A549 (cell line): ENCODE measurements at regions not wholly inside any gene's neighbourhood (a gene's known extent, or its start where the extent isn't known, plus 50 kb on each side); places are given as distances from the start of the nearest gene placed in this dataset.

Source experiments
- ATAC-seq, 2 experiments: fragments of 200-7000 bp in 1 of 2; fragments of >200 bp in 1 of 2; cut with Nextera tagmentation in 1 of 2; cut with Tn5 transposase in 1 of 2; 3 replicates each; pipeline versions ENCODE4 v1.8.0 to v1.9.1; 2018 to 2020; ENCODE audit warnings: mild to moderate bottlenecking in 1 of 2, moderate library complexity in 1 of 2
- CTCF ChIA-PET: fragments of 300-600 bp; sonication (Branson Sonifier 250); formaldehyde crosslinking; extraction: SDS; loops from one replicate; lab custom pipeline; 2021; ENCODE audit warnings: antibody characterized with exemption, inconsistent platforms; lab: Yijun Ruan, JAX
- POLR2A ChIA-PET: fragments of 350-600 bp; formaldehyde crosslinking; extraction: SDS; loops from one replicate; lab custom pipeline; 2021; ENCODE audit warnings: antibody characterized with exemption, inconsistent platforms; lab: Yijun Ruan, JAX
- DNase-seq, 2 experiments: peaks; one replicate each; pipeline versions ENCODE4 v3.0.0 to v3.0.0-alpha.2; 2011 to 2016; ENCODE audit warnings: low read depth in 1 of 2, low spot score in 1 of 2
- FAIRE-seq: peaks from 2 replicates; lab custom pipeline; 2011; peaks lifted over from hg19 to GRCh38; lab: Jason Lieb, UNC
- H3K27ac ChIP-seq, 2 experiments: fragments of >200 bp; sonication (Bioruptor Twin); formaldehyde crosslinking; 3 replicates each; pipeline ENCODE4 v1.5.1; 2016 to 2017
- H3K4me1 ChIP-seq: fragments of >200 bp; sonication (Bioruptor Twin); formaldehyde crosslinking; 3 replicates; pipeline ENCODE4 v1.6.1; 2016
- H3K4me2 ChIP-seq: fragments of >200 bp; sonication (Bioruptor Twin); formaldehyde crosslinking; 3 replicates; pipeline ENCODE4 v1.6.1; 2016
- H3K4me3 ChIP-seq: fragments of >200 bp; sonication (Bioruptor Twin); formaldehyde crosslinking; 3 replicates; pipeline ENCODE4 v1.5.1; 2016
- H3K9me3 ChIP-seq: fragments of >200 bp; sonication (Bioruptor Twin); formaldehyde crosslinking; 3 replicates; pipeline ENCODE4 v1.6.1; 2016
- ATOH8 ChIP-seq: fragments of 250-450 bp; sonication (Bioruptor Pico); IDR thresholded peaks from 2 replicates; pipeline ENCODE4 v1.5.0; 2020; ENCODE audit warnings: low read depth, mild to moderate bottlenecking, moderate library complexity
- BHLHE40 ChIP-seq: IDR thresholded peaks from 2 replicates; pipeline ENCODE4 v1.6.1; 2012; ENCODE audit warnings: low read depth, low read length, inconsistent platforms
- CEBPB ChIP-seq, 2 experiments: fragments of >200 bp in 1 of 2; sonication (Bioruptor Twin) in 1 of 2; formaldehyde crosslinking in 1 of 2; IDR thresholded peaks; 2 replicates each; pipeline ENCODE4 v1.6.1; 2012 to 2016
- CTCF ChIP-seq: fragments of >200 bp; sonication (Bioruptor Twin); formaldehyde crosslinking; IDR thresholded peaks from 3 replicates; pipeline ENCODE4 v1.5.1; 2016
- ESRRA ChIP-seq: fragments of 150-350 bp; IDR thresholded peaks from 2 replicates; pipeline ENCODE4 v1.6.1; 2014; ENCODE audit warnings: mild to moderate bottlenecking, low read length, borderline replicate concordance
- FOSB ChIP-seq: fragments of 250-450 bp; sonication (Bioruptor Pico); IDR thresholded peaks from 2 replicates; pipeline ENCODE4 v1.5.0; 2020; ENCODE audit warnings: mild to moderate bottlenecking, moderate library complexity
- FOXS1 ChIP-seq: fragments of 250-450 bp; sonication (Bioruptor Pico); IDR thresholded peaks from 2 replicates; pipeline ENCODE4 v1.5.0; 2020; ENCODE audit warnings: mild to moderate bottlenecking, moderate library complexity
- HOXB13 ChIP-seq: fragments of 250-450 bp; sonication (Bioruptor Pico); IDR thresholded peaks from 2 replicates; pipeline ENCODE4 v1.5.0; 2020; ENCODE audit warnings: low read depth, mild to moderate bottlenecking, moderate library complexity
- HOXB5 ChIP-seq: fragments of 250-450 bp; sonication (Bioruptor Pico); IDR thresholded peaks from 2 replicates; pipeline ENCODE4 v1.5.0; 2020; ENCODE audit warnings: mild to moderate bottlenecking, moderate library complexity
- JUN ChIP-seq, 2 experiments: fragments of >200 bp; sonication (Bioruptor Twin); formaldehyde crosslinking; IDR thresholded peaks; 2 replicates in 1 of 2; 3 replicates in 1 of 2; pipeline ENCODE4 v1.6.1; 2016 to 2017
- MAFK ChIP-seq: fragments of 450-650 bp; IDR thresholded peaks from 2 replicates; pipeline ENCODE4 v1.6.1; 2014; ENCODE audit not compliant: partially characterized antibody
- NFE2L2 ChIP-seq: fragments of 150-350 bp; conservative IDR thresholded peaks from 2 replicates; pipeline ENCODE4 v1.6.1; 2014; ENCODE audit warnings: low read length
- NPAS2 ChIP-seq: fragments of 250-450 bp; sonication (Bioruptor Pico); IDR thresholded peaks from 2 replicates; pipeline ENCODE4 v1.8.0; 2022; ENCODE audit warnings: mild to moderate bottlenecking, moderate library complexity, borderline replicate concordance
- PHF8 ChIP-seq: fragments of 200-600 bp; sonication (generic); IDR thresholded peaks from 2 replicates; pipeline ENCODE4 v1.6.1; 2016; ENCODE audit warnings: low read depth, mild to moderate bottlenecking, antibody characterized with exemption, moderate library complexity, borderline replicate concordance
- RAD21 ChIP-seq, 2 experiments: fragments of >200 bp in 1 of 2; sonication (Bioruptor Twin) in 1 of 2; formaldehyde crosslinking in 1 of 2; IDR thresholded peaks in 1 of 2; conservative IDR thresholded peaks in 1 of 2; 2 replicates in 1 of 2; 3 replicates in 1 of 2; pipeline ENCODE4 v1.6.1; 2012 to 2018; ENCODE audit warnings: inconsistent platforms in 1 of 2
- SREBF2 ChIP-seq: fragments of 450-650 bp; IDR thresholded peaks from 2 replicates; pipeline ENCODE4 v1.6.1; 2014; ENCODE audit warnings: mild to moderate bottlenecking, moderate library complexity
- TFCP2L1 ChIP-seq: fragments of 250-450 bp; sonication (Bioruptor Pico); IDR thresholded peaks from 2 replicates; pipeline ENCODE4 v1.5.0; 2021; ENCODE audit warnings: mild to moderate bottlenecking
- ZC3H11A ChIP-seq: fragments of 450-650 bp; IDR thresholded peaks from 2 replicates; pipeline ENCODE4 v1.6.1; 2014; ENCODE audit warnings: antibody characterized with exemption, mild to moderate bottlenecking
- ZFP36 ChIP-seq: fragments of 450-650 bp; IDR thresholded peaks from 2 replicates; pipeline ENCODE4 v1.6.1; 2014; ENCODE audit warnings: borderline replicate concordance; ENCODE audit not compliant: partially characterized antibody
- ZNF302 ChIP-seq: fragments of 250-450 bp; sonication (Bioruptor Pico); IDR thresholded peaks from 2 replicates; pipeline ENCODE4 v1.9.0; 2021; ENCODE audit warnings: inconsistent platforms, mild to moderate bottlenecking, moderate library complexity
- WGBS: methylation state at CpG from one replicate; pipeline ENCODE4 v1.1.6; 2017; ENCODE audit errors: missing lambda C conversion rate; 5-methylcytosine and 5-hydroxymethylcytosine counted together
- TF ChIP-seq, protein P1 (sequence below): IDR thresholded peaks from 2 replicates; pipeline ENCODE4 v1.6.1; 2012; ENCODE audit warnings: low read depth, borderline replicate concordance

DNA sequence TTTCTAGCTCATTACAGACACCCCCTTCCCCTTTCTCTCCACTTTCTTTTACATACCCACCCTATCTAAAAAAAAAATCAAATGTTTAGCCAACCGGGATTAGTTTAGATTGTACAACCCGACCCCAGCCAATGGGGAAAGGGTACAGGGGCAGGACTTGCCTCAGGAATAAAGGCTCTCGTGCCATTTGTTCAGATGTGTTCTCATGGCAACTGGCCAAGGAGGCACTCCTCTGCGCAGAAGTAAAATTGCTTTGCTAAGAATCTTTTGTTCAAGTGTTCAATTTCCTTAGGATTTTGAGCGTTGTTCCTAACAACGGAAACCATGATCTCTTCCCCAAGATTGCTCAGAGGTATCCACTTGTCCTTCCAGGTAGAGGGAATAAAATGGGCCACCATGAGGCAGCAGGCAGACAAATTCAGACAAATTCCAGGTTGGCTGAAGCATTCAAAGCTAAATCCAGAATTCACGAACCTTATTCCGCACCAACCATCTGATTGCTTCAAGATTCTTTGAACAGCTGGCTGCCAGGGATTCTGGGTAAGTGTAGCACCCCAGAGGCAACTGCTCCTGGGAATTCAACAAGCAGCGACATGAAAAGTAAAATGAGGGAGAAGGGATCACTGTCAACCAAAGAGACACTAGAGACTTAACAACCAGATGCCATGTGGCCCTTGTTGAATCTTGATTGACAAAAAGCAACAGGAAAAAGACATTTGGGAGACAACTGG, 431.8 kb downstream of the PREX1 start:
- WGBS: 58% methylated on average over 9 of the region's 9 CpGs
- ChIA-PET POLR2A (no interaction called here), CTCF (no interaction called here)
- no peak overlapping the region for H3K4me2 ChIP-seq
- H3K4me3 ChIP-seq: no peak overlapping the region
- H3K27ac ChIP-seq: no peak overlapping the region
- DNase-seq (no peak), FAIRE-seq (no peak), ATAC-seq (no peak)
- no peaks in the 10 kb centered on the region for H3K9me3 ChIP-seq
- TF ChIP-seq NFE2L2: no peak
- TF ChIP-seq SREBF2: no peak
- no peak for TF ChIP-seq PHF8
- no peak for TF ChIP-seq NPAS2 (CRISPR knock-in tag)
- TF ChIP-seq ZC3H11A: no peak
- TF ChIP-seq CTCF: no peak
- TF ChIP-seq, protein P1, sequence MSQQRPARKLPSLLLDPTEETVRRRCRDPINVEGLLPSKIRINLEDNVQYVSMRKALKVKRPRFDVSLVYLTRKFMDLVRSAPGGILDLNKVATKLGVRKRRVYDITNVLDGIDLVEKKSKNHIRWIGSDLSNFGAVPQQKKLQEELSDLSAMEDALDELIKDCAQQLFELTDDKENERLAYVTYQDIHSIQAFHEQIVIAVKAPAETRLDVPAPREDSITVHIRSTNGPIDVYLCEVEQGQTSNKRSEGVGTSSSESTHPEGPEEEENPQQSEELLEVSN: no peak
- TF ChIP-seq HOXB13 (CRISPR knock-in tag): no peak
- no peak for TF ChIP-seq ZFP36
- TF ChIP-seq JUN (IDR thresholded peaks at IDR 0.05): no peak
- no peak for TF ChIP-seq ESRRA
- no peak for TF ChIP-seq RAD21 (conservative IDR thresholded peaks at IDR 0.05 in 1 of 2, IDR thresholded peaks at IDR 0.05 in 1 of 2)
- peaks cover 17% of the 10 kb centered on the region for H3K4me1 ChIP-seq

- TF ChIP-seq ATOH8 (no peak), CEBPB (IDR thresholded peaks at IDR 0.05) (no peak), FOSB (CRISPR knock-in tag) (no peak)
- ATAC-seq: no peak
- H3K4me1 ChIP-seq: peaks cover 14% of the 10 kb centered on the region
- ChIA-PET POLR2A (no interaction called here), CTCF (no interaction called here)
- WGBS: 67% methylated on average over 9 of the region's 9 CpGs
- no peak overlapping the region for H3K4me2 ChIP-seq
- no peak for FAIRE-seq
- no peaks in the 10 kb centered on the region for H3K9me3 ChIP-seq
- DNase-seq: no peak
- no peak overlapping the region for H3K4me3 ChIP-seq
- H3K27ac ChIP-seq: no peak overlapping the region
These were observed 433.3 kb downstream of the PREX1 start for GRCh38 chr20:48394415-48395081.

- H3K27ac ChIP-seq: no peak overlapping the region
- FAIRE-seq (no peak), ATAC-seq (no peak), DNase-seq (no peak)
- ChIA-PET POLR2A (no interaction called here), CTCF (interaction anchor here (0.9 to 1.5 kb wide), 2 partner anchors 8 to 9 kb away, joined by 3 read pairs; no protein-coding TSS in a partner anchor)
- no peak for TF ChIP-seq HOXB5 (CRISPR knock-in tag)
- no peak for TF ChIP-seq BHLHE40
- no peak for TF ChIP-seq FOXS1 (CRISPR knock-in tag)
- no peak for TF ChIP-seq TFCP2L1 (CRISPR knock-in tag)
- TF ChIP-seq ZNF302 (CRISPR knock-in tag): no peak
- no peak for TF ChIP-seq MAFK
- 63% methylated on average over 12 of the region's 12 CpGs for WGBS
- H3K4me3 ChIP-seq: no peak overlapping the region
- H3K4me2 ChIP-seq: no peak overlapping the region
- no peaks in the 10 kb centered on the region for H3K9me3 ChIP-seq
- H3K4me1 ChIP-seq: peaks cover 6% of the 10 kb centered on the region
These were observed 434.0 kb downstream of the PREX1 start for GRCh38 chr20:48393737-48394314.
